ENCODE measurements at regions not wholly inside any gene's neighbourhood (a gene's known extent, or its start where the extent isn't known, plus 50 kb on each side); places are given as distances from the start of the nearest gene placed in this dataset.

GRCh38 chr1:68795956-68796355 lies 299.1 kb upstream of the DEPDC1 start:
- TF ChIP-seq, protein P1, sequence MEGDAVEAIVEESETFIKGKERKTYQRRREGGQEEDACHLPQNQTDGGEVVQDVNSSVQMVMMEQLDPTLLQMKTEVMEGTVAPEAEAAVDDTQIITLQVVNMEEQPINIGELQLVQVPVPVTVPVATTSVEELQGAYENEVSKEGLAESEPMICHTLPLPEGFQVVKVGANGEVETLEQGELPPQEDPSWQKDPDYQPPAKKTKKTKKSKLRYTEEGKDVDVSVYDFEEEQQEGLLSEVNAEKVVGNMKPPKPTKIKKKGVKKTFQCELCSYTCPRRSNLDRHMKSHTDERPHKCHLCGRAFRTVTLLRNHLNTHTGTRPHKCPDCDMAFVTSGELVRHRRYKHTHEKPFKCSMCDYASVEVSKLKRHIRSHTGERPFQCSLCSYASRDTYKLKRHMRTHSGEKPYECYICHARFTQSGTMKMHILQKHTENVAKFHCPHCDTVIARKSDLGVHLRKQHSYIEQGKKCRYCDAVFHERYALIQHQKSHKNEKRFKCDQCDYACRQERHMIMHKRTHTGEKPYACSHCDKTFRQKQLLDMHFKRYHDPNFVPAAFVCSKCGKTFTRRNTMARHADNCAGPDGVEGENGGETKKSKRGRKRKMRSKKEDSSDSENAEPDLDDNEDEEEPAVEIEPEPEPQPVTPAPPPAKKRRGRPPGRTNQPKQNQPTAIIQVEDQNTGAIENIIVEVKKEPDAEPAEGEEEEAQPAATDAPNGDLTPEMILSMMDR (IDR thresholded peaks at IDR 0.05) = no peak
- TF ChIP-seq ZFX (IDR thresholded peaks at IDR 0.05; ENCODE audit: borderline replicate concordance) = no peak

Measured in 22Rv1 (cell line).